Neural progenitor cell (in vitro differentiated cells): ENCODE measurements at regions not wholly inside any gene's neighbourhood (a gene's known extent, or its start where the extent isn't known, plus 50 kb on each side); places are given as distances from the start of the nearest gene placed in this dataset.

ENCODE experiments used
- DNase-seq: peaks from one replicate; pipeline ENCODE4 v3.0.0-alpha.2; 2016; ENCODE audit warnings: low spot score
- H2AFZ ChIP-seq: fragments of 200-600 bp; sonication (generic); replicated peaks from 2 replicates; pipeline ENCODE4 v1.6.1; 2016; ENCODE audit warnings: antibody characterized with exemption
- H3F3A ChIP-seq: fragments of 200-600 bp; sonication (generic); 2 replicates; pipeline ENCODE4 v1.6.1; 2016; ENCODE audit warnings: antibody characterized with exemption, low read depth
- H3K27ac ChIP-seq: fragments of 200-600 bp; sonication (generic); 2 replicates; pipeline ENCODE4 v1.5.1; 2016; ENCODE audit warnings: mild to moderate bottlenecking
- H3K27me3 ChIP-seq: fragments of 200-600 bp; sonication (generic); 2 replicates; pipeline ENCODE4 v1.6.1; 2016; ENCODE audit warnings: mild to moderate bottlenecking, moderate library complexity
- H3K36me3 ChIP-seq: fragments of 200-600 bp; sonication (generic); 2 replicates; pipeline ENCODE4 v1.5.1; 2016
- H3K4me1 ChIP-seq: fragments of 200-600 bp; sonication (generic); 2 replicates; pipeline ENCODE4 v1.6.1; 2016; ENCODE audit warnings: mixed run types
- H3K4me2 ChIP-seq: fragments of 200-600 bp; sonication (generic); 2 replicates; pipeline ENCODE4 v1.6.1; 2016
- H3K4me3 ChIP-seq: fragments of 200-600 bp; sonication (generic); 2 replicates; pipeline ENCODE4 v1.5.1; 2016
- H3K79me2 ChIP-seq: fragments of 200-600 bp; sonication (generic); 2 replicates; pipeline ENCODE4 v1.6.1; 2016; ENCODE audit warnings: low read depth
- H3K9ac ChIP-seq: fragments of 200-600 bp; sonication (generic); 2 replicates; pipeline ENCODE4 v1.6.1; 2016
- H3K9me3 ChIP-seq: fragments of 200-600 bp; sonication (generic); 2 replicates; pipeline ENCODE4 v1.5.1; 2016; ENCODE audit warnings: low read depth
- H4K20me1 ChIP-seq: fragments of 200-600 bp; sonication (generic); 2 replicates; pipeline ENCODE4 v1.6.1; 2016; ENCODE audit warnings: low read depth
- H3K27ac Mint-ChIP-seq: 3 replicates; pipeline ENCODE4 v1.8.0; 2021; ENCODE audit warnings: mixed read lengths
- H3K27me3 Mint-ChIP-seq: 2 replicates; pipeline ENCODE4 v1.8.0; 2022; ENCODE audit warnings: low read depth, mild to moderate bottlenecking, inconsistent platforms, moderate library complexity, mixed read lengths; ENCODE audit not compliant: insufficient read depth
- H3K36me3 Mint-ChIP-seq: 3 replicates; pipeline ENCODE4 v1.8.0; 2021; ENCODE audit warnings: mixed read lengths
- H3K4me1 Mint-ChIP-seq: 3 replicates; pipeline ENCODE4 v1.8.0; 2021; ENCODE audit warnings: mixed read lengths
- H3K4me3 Mint-ChIP-seq: 3 replicates; pipeline ENCODE4 v1.8.0; 2021; ENCODE audit warnings: mild to moderate bottlenecking, moderate library complexity, mixed read lengths
- H3K9me3 Mint-ChIP-seq: 3 replicates; pipeline ENCODE4 v1.8.0; 2020; ENCODE audit warnings: mixed read lengths
- EZH2 ChIP-seq: fragments of 200-600 bp; sonication (generic); IDR thresholded peaks from 2 replicates; pipeline ENCODE4 v1.6.1; 2017; ENCODE audit warnings: antibody characterized with exemption, mild to moderate bottlenecking, moderate library complexity
- EZH2phosphoT487 ChIP-seq: fragments of 200-600 bp; sonication (generic); IDR thresholded peaks from 2 replicates; pipeline ENCODE4 v1.6.1; 2017; ENCODE audit warnings: antibody characterized with exemption
- TF ChIP-seq, protein P1 (sequence below): fragments of 200-600 bp; sonication (generic); IDR thresholded peaks from 2 replicates; pipeline ENCODE4 v1.5.1; 2017; ENCODE audit warnings: antibody characterized with exemption, mild to moderate bottlenecking

DNA sequence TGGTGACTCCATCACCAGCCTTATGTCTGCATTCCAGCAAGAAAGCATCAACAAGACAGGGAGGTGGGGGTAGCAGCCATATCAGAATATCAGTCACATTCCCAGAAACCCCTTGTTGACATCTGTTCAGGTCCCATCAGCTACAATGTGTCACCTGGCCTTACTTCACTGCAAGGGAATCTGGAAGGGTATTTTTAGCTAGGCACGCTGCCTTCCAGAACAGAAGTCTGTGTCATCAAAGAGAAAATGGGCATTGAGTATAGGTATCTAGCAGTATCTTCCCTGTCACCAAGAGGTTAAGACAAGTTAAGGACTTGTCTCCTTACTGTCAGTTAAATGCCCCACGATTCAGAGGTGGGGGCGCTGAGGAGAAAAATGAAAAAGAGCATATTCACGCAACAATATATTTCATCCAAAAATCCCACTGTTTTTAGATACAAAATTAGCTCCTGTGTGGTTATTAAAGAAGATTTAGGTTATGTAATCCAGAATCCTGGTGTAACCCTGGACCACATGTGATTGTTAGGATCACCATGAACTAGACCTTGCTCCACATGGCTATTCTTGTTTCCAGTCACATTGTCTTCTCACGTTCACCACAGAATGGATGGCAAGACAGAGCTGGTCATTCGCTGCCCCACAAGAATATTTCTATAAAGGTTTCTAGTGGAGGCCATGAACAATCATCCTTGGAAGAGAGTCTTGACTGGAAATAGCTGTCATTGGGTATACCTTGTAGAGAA is 60.0 kb upstream of the PDHA1 start:
- Histone ChIP-seq H3K9me3 (peaks cover 7% of the 10 kb centered on the region), H3K4me3 (no peak overlapping the region), H3F3A (no peaks in the 10 kb centered on the region), H3K36me3 (no peaks in the 10 kb centered on the region), H4K20me1 (no peaks in the 10 kb centered on the region), H3K27ac (no peak overlapping the region), H3K79me2 (no peaks in the 10 kb centered on the region), H3K4me2 (no peak overlapping the region), H3K9ac (no peak overlapping the region), H2AFZ (no peak overlapping the region), H3K27me3 (no peaks in the 10 kb centered on the region), H3K4me1 (no peaks in the 10 kb centered on the region)
- TF ChIP-seq EZH2 (no peak), EZH2phosphoT487 (no peak)
- TF ChIP-seq, protein P1, sequence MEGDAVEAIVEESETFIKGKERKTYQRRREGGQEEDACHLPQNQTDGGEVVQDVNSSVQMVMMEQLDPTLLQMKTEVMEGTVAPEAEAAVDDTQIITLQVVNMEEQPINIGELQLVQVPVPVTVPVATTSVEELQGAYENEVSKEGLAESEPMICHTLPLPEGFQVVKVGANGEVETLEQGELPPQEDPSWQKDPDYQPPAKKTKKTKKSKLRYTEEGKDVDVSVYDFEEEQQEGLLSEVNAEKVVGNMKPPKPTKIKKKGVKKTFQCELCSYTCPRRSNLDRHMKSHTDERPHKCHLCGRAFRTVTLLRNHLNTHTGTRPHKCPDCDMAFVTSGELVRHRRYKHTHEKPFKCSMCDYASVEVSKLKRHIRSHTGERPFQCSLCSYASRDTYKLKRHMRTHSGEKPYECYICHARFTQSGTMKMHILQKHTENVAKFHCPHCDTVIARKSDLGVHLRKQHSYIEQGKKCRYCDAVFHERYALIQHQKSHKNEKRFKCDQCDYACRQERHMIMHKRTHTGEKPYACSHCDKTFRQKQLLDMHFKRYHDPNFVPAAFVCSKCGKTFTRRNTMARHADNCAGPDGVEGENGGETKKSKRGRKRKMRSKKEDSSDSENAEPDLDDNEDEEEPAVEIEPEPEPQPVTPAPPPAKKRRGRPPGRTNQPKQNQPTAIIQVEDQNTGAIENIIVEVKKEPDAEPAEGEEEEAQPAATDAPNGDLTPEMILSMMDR: no peak
- Mint-ChIP-seq H3K4me1 (no peaks in the 10 kb centered on the region), H3K36me3 (no peaks in the 10 kb centered on the region), H3K27ac (no peak overlapping the region), H3K9me3 (peaks cover 7% of the 10 kb centered on the region), H3K4me3 (no peak overlapping the region), H3K27me3 (peaks cover 2% of the 10 kb centered on the region)
- DNase-seq: no peak

DNA sequence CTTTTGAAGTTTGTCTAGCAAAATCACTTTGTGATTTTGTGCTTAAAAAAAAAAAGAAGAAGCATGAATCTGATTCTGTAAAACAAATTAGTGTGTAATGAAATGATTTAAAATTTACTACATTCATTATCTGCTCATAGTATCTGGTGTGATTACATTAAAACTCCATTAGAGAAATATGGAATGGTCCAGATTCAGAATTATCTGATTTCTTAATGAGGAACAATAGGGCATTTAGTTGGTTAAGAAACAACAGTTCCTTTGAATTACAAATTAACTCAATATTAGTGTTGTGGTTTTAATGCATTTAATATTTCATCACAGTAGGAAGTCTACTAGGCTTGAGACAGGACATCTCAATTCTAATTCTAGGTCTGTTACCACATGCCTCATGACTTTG is 57.9 kb upstream of the PDHA1 start:
- no peak overlapping the region for H3K4me3 Mint-ChIP-seq
- TF ChIP-seq EZH2 (no peak), EZH2phosphoT487 (no peak)
- TF ChIP-seq, protein P1: no peak
- no peaks in the 10 kb centered on the region for H3K27me3 ChIP-seq
- no peaks in the 10 kb centered on the region for H3K4me1 ChIP-seq
- H3K9me3 ChIP-seq: peaks cover 7% of the 10 kb centered on the region
- no peak overlapping the region for H3K27ac ChIP-seq
- H3K9ac ChIP-seq: no peak overlapping the region
- no peaks in the 10 kb centered on the region for H3F3A ChIP-seq
- no peaks in the 10 kb centered on the region for H3K36me3 ChIP-seq
- H2AFZ ChIP-seq: no peak overlapping the region
- H3K27ac Mint-ChIP-seq: no peak overlapping the region
- peaks cover 18% of the 10 kb centered on the region for H3K9me3 Mint-ChIP-seq
- H3K4me3 ChIP-seq: no peak overlapping the region
- DNase-seq: no peak
- H3K36me3 Mint-ChIP-seq: no peaks in the 10 kb centered on the region
- peaks cover 2% of the 10 kb centered on the region for H3K27me3 Mint-ChIP-seq
- no peaks in the 10 kb centered on the region for H4K20me1 ChIP-seq
- peaks cover 3% of the 10 kb centered on the region for H3K4me1 Mint-ChIP-seq
- H3K79me2 ChIP-seq: no peaks in the 10 kb centered on the region
- no peak overlapping the region for H3K4me2 ChIP-seq

DNA sequence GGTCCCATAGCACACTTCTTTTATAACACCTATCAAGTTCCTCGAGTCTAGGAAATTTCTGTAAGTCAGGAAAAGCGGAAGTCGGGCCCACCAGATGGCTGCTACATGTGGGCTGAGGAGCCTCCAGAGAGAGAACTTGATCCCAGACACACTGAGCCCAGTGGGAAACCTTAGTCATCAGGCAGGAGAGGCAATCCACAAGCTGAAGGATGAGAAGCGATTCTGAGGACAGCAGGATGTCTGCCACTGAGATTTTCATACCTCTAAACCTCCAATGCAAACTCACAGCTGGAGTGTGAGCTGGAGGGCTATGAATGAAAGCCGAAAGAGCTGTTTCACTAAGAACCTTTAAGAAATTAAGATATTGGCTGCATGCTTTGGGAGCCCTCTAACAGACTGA is 52.6 kb upstream of the PDHA1 start:
- H3K27me3 Mint-ChIP-seq: peaks cover 2% of the 10 kb centered on the region
- peaks cover 19% of the 10 kb centered on the region for H3K9me3 Mint-ChIP-seq
- Histone ChIP-seq H3K9ac (no peak overlapping the region), H4K20me1 (no peaks in the 10 kb centered on the region), H3K27ac (no peak overlapping the region), H3K9me3 (no peaks in the 10 kb centered on the region), H3K36me3 (no peaks in the 10 kb centered on the region), H3K4me2 (no peak overlapping the region), H3K27me3 (no peaks in the 10 kb centered on the region), H3K4me3 (no peak overlapping the region), H3K79me2 (no peaks in the 10 kb centered on the region), H3K4me1 (no peaks in the 10 kb centered on the region), H3F3A (no peaks in the 10 kb centered on the region), H2AFZ (no peak overlapping the region)
- peaks cover 6% of the 10 kb centered on the region for H3K4me1 Mint-ChIP-seq
- no peak overlapping the region for H3K4me3 Mint-ChIP-seq
- DNase-seq: no peak
- no peaks in the 10 kb centered on the region for H3K36me3 Mint-ChIP-seq
- no peak for TF ChIP-seq EZH2phosphoT487
- TF ChIP-seq, protein P1: no peak
- TF ChIP-seq EZH2: no peak
- no peak overlapping the region for H3K27ac Mint-ChIP-seq
